ENCODE measurements at regions not wholly inside any gene's neighbourhood (a gene's known extent, or its start where the extent isn't known, plus 50 kb on each side); places are given as distances from the start of the nearest gene placed in this dataset.
"Not testable (repeated sequence)": the region's sequence is repeated elsewhere in the genome, so short reads cannot be mapped to it uniquely, and the experiment has no call there.

DNA sequence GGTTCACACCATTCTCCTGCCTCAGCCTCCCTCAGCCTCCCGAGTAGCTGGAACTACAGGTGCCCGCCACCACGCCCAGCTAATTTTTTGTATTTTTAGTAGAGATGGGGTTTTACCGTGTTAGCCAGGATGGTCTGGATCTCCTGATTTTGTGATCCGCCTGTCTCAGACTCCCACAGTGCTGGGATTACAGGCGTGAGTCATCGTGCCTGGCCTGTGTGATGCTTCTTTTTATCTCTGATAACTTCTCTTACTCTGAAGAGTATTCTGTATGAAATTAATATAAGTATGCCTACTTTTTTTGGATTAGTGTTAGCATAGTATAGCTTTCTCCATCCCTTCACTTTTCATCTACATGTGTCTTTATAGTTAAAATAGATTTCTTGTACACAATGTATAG lies 180.8 kb upstream of the GALNT15 start:
- not testable (repeated sequence) for DNase-seq

DNA sequence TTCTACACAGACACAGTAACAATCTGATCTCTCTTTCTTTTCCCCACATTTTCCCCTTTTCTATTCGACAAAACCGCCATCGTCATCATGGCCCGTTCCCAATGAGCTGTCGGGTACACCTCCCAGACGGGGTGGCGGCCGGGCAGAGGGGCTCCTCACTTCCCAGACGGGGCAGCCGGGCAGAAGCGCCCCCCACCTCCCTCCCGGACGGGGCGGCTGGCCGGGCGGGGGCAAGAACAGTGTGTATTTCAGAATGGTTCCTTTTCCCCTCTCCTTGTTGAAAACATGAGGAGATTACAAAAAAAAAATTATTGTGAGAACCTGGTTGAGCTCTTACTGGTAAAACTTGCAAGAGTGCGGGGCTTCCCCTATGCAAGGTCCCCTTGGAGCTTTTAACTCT lies 178.0 kb upstream of the GALNT15 start:
- DNase-seq, result not testable (repeated sequence)

DNA sequence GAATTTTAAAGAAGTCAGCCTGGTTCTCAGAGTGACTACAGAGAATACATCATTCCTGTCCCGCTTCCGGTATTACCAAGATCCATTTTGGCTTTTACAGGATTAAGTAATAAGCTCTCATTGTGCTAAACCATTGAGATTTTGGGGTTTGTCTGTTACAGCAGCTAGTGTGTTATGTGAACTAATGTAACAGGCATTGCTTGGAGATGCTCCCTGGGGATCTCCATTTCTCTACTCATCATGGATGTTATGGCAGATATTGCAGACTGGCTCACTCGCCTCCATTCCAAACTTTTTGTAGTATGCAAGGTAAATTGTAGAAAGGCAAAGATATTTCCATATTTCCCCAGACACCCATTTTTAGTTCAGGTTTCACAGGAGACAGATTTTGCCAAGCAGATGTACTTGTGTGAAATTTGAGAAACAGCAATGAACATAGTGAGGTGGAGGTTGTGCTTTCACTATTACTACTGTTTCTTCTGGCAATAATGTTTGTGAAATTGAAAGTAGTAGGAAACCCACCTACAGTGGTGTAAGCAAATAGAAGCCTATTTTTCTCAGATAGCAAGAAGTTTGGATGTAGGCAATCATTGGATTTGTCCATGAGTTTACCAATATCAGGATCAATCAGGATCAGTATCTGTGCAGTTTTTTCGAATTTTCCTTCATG lies 177.1 kb upstream of the GALNT15 start:
- no peak for DNase-seq

DNA sequence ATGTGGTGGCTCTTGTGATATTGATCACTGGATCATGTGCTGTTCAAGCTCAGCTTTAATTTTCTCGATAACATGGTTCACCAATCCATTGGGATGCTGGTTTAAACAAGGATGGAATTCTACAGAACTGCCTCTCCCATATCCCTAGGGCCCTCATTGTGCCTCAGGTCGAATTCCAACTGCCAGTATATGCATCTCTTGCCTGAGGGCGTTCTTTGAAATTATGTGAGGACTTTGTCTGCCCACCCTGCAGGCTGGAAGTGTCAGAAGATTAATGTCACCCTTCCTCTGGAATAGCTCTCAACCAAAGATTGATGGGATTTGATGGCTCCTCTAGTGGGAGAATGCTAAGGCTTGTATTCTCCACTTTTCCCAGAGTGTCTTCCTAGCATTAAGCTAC lies 175.6 kb upstream of the GALNT15 start:
- no peak for DNase-seq

DNA sequence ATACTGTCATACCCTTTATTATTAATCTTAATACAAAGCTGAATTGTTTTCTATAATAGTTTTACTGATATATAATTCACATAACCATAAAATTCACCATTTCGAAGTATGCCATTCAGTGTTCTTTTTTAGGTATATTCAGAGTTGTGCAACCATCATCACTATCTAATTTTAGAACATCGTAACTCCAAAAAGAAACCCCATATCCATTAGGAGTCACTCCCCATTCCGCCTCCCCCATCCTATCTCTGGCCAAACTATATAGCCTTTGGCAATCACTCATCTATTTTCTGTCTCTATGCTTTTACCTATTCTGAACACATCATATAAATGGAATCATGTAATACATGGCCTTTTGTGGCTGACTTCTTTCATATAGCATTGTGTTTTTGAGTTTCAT lies 169.7 kb upstream of the GALNT15 start:
- DNase-seq, result no peak

DNA sequence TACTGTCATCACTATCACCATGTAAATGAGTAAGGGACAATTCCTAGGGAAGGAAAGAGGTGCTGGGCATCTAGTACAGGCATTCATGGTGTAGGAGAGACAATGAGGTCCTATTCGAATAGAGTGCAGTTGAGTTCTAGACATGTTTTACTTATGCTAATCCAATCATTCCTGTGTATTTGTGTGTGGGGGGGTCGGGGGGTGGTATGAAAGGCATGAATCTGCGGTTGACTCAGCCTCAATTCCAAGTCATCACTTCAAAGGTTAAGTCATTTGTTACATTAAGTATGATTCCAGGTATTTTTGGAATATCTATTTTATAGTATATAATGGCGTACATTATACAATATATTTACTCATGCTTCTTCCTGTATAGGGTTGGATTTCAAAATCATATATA lies 163.1 kb upstream of the GALNT15 start:
- no peak for DNase-seq

DNA sequence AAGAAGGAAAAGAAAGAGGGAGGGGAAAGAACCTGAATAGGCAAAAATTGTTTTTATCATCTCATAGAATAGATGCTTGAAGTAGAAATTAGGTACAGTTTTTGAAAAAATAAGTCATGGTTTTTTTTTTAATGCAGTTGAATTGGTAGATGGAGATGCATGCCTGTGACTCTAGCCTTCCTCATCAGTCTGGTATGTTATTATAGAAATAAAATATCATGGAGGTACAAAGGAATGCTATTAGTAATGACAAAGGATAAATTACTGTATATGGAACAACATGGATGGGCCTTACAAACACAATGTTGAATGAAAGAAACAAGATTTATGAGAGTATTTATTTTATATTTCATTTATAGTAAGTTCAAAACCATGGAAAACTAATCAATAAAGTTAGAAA lies 162.4 kb upstream of the GALNT15 start:
- no peak for DNase-seq

DNA sequence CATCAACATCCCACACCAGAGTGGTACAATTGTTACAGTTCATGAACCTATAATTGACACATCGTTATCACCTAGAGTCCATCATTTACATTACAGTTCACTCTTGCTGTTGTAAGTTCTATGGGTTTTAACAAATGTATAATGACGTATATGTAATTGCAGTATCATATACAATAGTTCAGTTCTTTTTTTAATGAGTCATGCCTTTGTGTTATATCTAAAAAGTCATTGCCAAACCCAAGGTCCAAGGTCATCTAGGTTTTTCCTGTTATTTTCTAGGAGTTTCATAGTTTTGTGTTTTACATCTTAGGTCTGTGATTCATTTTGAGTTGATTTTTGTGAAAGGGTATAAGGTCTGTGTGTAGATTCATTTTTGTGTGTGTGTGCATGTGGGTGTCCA lies 160.9 kb upstream of the GALNT15 start:
- no peak for DNase-seq

DNA sequence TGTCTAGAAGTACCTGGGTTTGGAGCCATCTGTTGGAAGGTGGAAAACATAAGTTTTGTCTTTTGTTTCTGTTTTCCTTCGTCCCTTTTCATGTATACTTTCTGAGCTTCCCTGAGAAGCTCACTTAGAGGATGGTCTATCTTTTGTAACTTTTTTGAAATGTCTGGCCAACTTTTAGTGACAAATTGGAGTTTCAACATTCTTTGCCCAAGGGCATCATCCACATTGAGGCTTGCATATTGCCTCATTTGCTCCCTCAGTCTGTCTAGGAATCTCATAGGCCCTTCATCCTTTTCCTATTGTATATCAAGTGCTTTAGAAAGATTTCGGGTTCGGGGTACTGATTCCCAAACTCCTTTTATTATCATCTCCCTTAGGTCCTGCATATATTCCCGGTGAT lies 152.7 kb upstream of the GALNT15 start:
- not testable (repeated sequence) for DNase-seq

DNA sequence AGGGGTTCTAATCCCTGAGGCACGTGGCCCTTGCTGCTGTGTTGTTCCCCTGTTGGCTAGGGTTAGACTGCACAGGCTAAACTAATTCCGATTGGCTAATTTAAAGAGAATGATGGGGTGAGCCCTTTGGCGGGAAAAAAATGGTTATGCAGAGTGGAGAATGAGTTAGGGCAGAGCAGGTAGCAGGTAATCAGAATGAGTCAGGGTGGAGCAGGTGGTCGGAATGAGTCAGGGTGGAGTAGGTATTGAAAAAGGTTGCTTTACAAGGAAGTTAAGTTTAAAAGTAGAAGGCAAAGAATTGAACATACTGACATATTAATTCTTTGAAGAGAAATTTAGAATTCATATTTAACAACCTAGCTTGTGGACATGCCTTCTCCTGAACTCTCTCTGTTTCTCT lies 150.6 kb upstream of the GALNT15 start:
- DNase-seq, result not testable (repeated sequence)

DNA sequence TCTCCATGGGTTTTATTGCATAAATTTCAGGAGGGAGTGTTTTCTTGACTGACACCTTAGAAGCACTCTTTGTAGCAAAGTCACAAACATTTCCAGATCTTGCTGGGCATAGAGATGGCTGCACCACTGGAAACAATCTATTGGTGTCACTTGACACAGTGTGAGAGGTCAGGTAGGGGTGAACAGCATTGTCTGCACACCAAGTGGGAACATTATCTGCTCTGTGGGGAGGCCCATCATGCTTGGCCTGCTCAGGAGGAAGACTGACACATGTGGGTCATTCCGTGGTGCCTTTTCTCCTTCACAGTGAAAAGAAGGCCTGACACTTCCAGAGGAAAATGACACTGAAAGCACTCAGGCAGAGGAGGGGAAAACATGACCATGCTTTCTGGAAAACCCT lies 149.9 kb upstream of the GALNT15 start:
- DNase-seq, result no peak

DNA sequence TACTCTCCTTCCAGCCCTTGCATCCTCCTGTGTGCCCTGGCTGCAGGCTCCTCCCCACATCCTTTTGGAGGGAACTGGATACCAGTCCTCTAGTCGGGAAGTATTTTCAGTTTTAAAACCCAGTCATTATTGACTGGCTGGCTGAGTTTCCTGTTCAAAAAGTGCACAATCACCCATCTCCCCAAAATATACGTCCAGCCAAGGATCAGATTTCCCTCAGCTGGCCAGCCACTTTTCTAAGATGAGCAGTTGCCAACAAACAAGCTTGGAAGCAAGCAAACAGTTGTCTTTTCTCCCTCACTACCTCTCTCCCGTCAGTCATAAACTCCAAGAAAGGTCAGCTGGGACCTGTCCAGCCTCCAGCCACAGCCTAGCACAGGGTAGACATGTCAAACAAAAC lies 147.7 kb upstream of the GALNT15 start:
- DNase-seq, result no peak

DNA sequence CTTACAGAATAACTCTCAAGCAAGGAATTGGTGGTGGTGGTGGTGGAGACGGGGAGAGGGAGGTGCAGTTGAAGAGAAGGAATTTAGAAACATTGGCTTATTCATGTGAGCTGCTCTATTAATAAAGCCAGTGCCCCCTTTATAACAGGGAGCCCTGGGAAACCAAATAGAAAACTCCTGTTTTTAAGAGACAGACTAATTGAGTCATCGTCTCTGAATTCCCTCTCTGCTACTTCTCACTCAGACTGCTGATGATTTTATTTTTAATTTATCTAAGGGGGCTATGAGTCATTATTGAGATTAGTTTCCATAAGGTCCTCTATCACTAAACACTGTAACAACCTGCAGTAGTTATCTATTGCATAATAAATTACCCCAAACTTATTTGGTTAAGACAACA lies 145.9 kb upstream of the GALNT15 start:
- DNase-seq, result no peak

DNA sequence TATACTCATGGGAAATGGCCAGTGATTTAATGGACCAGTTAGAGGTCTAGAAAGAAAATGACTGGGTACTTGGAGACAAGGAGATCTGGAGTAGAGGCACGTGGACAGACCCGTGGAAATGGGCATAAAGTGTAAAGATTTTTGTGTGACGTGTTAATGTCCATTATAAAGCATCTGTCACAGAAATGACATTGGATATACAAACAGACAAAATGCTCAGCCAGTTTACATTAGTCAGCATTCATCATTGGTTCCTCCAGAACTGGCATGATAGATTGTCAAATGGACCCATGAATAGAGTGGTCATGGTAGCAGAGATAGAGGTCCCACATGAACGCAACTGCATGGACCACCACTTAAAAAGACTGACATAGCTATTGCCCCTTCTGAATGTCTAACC lies 144.1 kb upstream of the GALNT15 start:
- DNase-seq, result no peak

DNA sequence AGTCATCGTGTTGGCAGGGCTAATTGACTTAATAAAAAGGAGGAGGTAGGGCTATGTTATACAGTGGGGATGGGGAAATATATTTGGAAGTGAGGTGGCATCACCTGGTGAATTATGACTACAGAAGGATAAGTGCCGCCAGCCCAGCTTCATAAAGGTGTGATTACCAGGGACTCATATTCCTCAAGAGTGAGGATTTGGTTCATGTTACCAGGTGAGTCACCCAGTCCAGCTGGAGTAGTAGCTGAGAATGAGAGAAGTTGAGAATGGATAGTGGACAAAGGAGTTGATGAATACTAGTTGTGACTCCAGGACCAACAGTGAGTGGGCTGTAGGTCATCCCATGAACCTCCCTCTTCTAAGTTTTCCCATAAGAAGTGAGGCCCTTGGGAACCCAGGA lies 143.0 kb upstream of the GALNT15 start:
- DNase-seq, result no peak

DNA sequence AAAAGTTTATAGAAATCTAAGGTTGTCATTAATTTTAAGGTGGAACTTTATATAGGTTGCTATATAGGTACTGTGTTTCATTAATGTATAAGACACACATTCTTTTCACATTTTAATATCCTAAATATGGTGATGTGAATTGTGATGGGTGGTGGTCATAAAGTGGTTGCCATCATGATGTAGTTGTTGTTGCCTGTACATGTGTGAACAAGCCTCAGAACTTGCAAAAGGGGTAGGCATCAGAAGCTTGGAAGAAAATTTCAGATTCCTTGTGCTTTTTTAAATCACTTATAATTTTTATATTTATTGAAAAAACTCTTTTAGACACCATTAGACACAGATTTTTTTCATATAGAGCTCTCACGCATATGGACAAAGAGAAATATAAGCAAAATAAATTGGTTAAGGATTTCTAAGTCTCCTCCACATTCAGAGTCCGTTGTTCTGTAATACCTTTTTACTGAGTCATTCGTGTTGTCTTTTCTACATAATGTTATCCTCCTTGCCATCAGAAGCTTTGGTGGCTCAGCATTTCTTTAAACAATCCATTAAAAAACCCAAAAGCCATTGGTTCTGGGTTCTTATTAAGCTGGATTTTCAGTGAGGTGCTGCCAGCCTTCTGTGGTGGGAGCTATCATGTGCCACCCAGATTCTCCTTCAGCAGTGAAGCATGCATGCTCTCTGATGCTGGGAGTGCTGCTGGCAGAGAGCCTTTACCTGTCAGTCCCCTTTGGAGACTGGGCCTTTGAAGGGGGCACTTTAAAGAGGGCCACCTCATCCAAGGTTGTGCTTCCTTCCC lies 140.4 kb upstream of the GALNT15 start:
- DNase-seq, result no peak

DNA sequence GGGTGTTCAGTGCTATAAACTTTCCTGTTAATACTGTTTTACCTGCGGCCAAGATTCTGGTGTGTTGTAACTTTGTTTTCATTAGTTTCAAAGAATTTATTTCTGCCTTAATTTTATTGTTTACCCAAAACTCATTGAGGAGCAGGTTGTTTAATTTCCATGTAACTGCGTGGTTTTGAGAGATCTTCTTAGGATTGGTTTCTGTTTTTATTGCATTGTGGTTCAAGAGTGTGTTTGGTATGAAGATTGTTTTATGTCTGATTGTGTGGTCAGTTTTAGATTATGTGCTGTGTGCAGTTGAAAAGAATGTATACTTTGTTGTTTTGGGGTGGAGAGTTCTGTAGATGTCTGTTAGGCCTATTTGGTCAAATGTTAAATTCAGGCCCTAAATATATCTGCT lies 133.5 kb upstream of the GALNT15 start:
- no peak for DNase-seq

DNA sequence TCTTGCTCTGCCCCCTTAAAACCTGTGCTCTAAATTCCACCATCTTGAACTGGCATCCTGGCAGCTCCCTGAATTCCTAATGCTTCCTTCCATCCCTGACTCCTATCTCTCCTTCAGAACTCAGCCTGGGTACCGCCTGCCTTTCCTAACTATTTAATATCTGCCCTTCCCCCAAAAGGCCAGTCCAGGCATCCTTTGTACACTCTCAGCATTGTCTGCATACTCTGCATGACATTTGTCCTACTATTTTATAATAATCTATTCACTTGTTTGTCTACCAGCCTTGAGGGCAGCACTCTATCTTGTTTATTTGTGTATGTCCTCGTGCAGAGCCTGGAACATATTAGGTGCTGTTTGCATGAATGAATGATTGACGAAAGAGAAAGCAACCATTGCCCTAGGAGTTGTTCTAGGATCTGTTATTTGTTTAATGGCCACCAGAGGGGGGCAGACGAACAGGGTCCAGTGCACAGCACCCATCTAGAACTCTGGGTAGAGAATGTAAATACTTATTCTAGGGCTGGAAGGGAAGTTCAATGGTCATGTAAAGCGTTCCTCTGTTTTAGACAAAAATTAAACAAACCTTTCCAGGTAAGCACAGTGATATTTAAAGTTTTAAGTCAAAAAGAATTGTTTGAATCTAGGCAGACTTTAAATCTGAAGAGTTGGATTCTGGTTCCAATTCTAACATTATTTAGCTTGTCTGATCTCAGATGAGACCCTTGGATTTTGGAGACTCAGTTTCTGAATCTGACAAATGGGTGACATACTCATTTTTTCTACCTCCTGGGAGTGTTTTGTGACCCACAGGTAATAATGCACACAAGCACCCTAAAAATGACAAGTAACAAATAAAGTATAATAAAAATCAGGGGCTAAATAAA lies 125.8 kb upstream of the GALNT15 start:
- DNase-seq, result peak; percentile 8

DNA sequence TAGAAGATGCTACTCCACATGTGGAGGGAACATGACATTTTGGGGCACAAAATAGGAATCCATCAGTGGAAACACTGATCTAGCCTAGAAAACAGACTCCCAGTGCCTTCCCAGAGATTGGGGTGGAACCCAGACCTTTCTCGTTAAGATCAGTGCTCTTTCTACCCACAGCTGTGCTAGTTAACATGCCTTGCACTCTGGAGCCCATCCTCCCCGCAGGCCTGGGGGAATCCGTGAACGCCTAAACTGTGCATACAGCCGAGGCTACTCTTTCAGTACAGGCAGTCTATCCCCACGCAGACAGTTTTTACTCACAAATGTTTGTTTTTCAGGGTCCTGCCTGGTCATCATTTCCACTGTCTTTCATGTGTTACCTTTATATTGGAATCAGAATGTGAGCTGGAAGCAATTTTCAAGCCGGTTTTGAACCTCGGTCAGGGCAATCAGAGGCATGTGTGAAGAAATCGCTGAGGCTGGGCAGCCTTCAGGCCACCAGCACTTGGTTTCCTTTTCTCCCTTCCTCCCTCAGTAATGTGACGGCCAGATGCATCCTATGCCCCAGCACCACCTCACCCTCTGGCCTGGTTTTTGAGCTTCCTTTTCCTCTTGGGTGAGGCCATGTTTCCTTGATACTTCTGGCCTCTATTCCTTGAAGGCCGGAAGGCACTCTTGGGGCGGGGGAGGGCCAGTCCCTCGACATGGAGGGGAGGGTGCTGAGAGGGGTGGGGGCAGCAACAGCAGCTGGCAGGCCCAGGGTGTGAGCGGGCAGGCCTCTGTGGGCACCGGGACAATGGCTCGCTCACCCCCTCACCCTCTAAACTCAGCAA lies 123.6 kb upstream of the GALNT15 start:
- DNase-seq, result no peak

DNA sequence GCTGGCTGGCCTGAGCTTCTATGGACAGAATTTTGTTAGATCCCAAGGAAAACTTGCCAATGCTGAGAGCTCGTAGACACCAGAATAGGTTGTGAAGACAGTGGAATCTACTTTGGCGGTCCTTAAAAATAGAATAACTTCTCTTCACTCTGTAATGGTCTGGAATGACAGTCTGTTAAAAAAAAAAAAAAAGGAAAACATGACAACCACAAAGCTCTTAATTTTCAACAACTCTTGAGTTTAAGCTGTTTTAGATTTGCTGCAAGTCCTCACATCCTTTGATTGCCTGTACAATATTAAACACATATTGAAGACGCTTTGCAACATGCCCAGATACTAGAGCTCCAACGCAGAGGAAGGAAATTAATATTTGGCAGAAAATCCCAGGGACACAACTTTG lies 122.8 kb upstream of the GALNT15 start:
- no peak for DNase-seq

DNA sequence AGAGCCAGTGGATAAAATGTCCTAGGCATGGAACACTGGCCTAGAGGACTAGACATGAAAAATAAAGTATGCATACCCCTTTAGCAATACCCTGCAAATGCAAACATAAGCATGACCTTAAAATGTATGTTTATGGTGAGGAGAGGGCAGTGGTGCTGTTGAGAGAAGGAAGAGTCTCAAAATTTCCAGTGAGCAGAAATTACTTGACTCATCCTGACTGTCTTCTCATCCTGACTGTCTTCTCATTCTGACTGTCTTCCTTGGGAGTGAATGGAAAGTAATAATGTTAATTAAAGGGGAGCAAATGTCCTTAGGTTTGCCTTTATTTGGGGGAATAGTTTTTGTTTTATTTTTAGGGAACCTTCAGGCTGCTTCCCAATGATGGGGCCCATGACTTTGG lies 121.5 kb upstream of the GALNT15 start:
- no peak for DNase-seq

DNA sequence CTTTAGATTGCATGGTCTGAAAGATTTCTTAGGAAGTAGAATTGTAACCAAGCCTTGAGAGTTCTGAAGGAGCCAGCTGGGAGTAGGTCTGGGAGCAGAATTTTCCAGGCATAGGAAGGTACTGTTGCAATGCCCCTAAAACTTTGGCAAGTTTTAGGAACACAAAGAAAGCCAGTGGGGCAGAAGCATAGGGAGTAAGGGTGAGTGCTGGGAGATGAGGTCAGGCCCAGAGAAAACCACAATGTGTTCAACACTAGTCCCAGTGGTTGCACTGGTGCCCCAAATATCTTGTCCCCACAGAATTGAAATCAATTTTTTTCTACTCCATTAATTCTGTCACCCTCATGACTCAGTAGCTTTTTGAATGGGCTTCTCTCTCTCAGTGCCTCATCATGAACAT lies 120.7 kb upstream of the GALNT15 start:
- no peak for DNase-seq
